ENCODE measurements at regions not wholly inside any gene's neighbourhood (a gene's known extent, or its start where the extent isn't known, plus 50 kb on each side); places are given as distances from the start of the nearest gene placed in this dataset.

DNA sequence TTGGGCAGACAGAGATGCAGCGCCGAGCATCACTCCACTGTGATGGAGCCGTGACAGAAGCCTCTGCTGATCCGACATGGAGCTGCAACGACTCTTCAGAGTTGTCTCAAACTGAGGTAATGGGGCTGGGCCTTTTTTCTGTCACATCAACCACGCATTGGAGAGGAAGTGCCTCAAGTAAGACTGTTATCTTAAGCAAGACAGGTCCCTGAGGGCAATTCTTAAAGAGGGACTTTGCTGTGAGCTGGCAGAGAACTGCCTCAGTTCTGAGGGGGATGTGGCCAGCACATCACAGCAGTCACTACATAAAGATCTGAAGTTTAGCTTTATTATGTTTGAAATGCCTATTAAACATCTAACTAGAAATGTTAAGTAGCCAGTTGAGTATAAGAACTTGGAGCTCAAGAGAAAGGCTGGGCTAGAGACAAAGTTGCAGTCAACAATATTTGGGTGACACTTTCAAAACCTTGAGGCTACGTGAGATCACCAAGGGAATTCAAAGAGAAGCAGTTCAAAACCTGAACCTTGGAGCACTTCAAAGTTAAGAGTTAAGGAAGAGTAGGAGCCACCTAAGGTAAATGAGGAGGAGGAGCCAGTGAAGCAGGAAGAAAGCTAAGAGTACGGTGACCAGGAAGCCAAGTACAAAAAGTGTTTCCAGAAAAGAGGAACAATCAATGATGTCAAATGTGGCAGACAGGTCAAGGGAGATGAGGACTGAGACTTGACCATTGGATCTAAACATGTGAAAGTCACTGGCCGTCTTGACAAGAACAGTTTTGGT, 54.2 kb upstream of the BCL9 start:
- Histone ChIP-seq H3K4me1 (ENCODE audit: control insufficient read depth in 2 of 2, insufficient read depth in 2 of 2, low read length in 2 of 2) (no peaks in the 10 kb centered on the region), H3K4me2 (replicated peaks; ENCODE audit: low read depth, low read length, poor library complexity, severe bottlenecking) (no peak overlapping the region), H4K20me1 (ENCODE audit: control insufficient read depth, insufficient read depth, low read length, poor library complexity, severe bottlenecking) (no peaks in the 10 kb centered on the region), H3K9me3 (ENCODE audit: control extremely low read depth in 1 of 3, control insufficient read depth in 2 of 3, insufficient read depth in 1 of 3, low read length in 2 of 3) (no peaks in the 10 kb centered on the region), H3K9ac (ENCODE audit: low read length) (no peak overlapping the region), H3K36me3 (replicated peaks in 1 of 2; ENCODE audit: control extremely low read depth in 1 of 2, control insufficient read depth in 1 of 2, extremely low read depth in 1 of 2, insufficient read depth in 2 of 2, low read length in 1 of 2) (no peaks in the 10 kb centered on the region), H3K27ac (ENCODE audit: low read length in 2 of 2) (no peak overlapping the region), H2AFZ (ENCODE audit: insufficient read depth, low read depth, low read length, poor library complexity, severe bottlenecking) (no peak overlapping the region), H3K79me2 (ENCODE audit: control insufficient read depth, insufficient read depth, low read length) (no peaks in the 10 kb centered on the region), H3K27me3 (replicated peaks in 1 of 4; ENCODE audit: control extremely low read depth in 1 of 4, control insufficient read depth in 3 of 4, insufficient read depth in 4 of 4, low read length in 3 of 4) (peaks cover 0 to 4% (median 0%) of the 10 kb centered on the region in 4 experiments), H3K4me3 (ENCODE audit: control extremely low read depth in 1 of 5, extremely low read depth in 1 of 5, insufficient read depth in 1 of 5, low read depth in 2 of 5, low read length in 4 of 5) (no peak overlapping the region)
- H3K27ac Mint-ChIP-seq, result no peak overlapping the region
- no peaks in the 10 kb centered on the region for H3K4me1 Mint-ChIP-seq
- intact Hi-C loops (cut with micrococcal nuclease), result no loop called here
- POLR2A ChIA-PET, result no interaction called here
- DNase-seq (no peak), ATAC-seq (ENCODE audit: low read depth) (no peak)
- no peak for TF ChIP-seq EZH2 (IDR thresholded peaks at IDR 0.05; ENCODE audit: borderline replicate concordance, insufficient read depth, low read depth, low read length, poor library complexity, severe bottlenecking)
- TF ChIP-seq, protein P1, sequence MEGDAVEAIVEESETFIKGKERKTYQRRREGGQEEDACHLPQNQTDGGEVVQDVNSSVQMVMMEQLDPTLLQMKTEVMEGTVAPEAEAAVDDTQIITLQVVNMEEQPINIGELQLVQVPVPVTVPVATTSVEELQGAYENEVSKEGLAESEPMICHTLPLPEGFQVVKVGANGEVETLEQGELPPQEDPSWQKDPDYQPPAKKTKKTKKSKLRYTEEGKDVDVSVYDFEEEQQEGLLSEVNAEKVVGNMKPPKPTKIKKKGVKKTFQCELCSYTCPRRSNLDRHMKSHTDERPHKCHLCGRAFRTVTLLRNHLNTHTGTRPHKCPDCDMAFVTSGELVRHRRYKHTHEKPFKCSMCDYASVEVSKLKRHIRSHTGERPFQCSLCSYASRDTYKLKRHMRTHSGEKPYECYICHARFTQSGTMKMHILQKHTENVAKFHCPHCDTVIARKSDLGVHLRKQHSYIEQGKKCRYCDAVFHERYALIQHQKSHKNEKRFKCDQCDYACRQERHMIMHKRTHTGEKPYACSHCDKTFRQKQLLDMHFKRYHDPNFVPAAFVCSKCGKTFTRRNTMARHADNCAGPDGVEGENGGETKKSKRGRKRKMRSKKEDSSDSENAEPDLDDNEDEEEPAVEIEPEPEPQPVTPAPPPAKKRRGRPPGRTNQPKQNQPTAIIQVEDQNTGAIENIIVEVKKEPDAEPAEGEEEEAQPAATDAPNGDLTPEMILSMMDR (IDR thresholded peaks at IDR 0.05), result no peak
- no peak overlapping the region for H3K4me3 Mint-ChIP-seq
- no peaks in the 10 kb centered on the region for H3K9me3 Mint-ChIP-seq (ENCODE audit: insufficient read depth)
- CTCF ChIA-PET, result interaction anchor here (1.2 kb wide), 1 partner anchor 406 kb away, joined by 3 read pairs; no protein-coding TSS in a partner anchor
- 68% methylated on average over 7 of the region's 9 CpGs for WGBS (ENCODE audit: insufficient coverage)
- peaks cover 14% of the 10 kb centered on the region for H3K27me3 Mint-ChIP-seq

- Histone ChIP-seq H3K9me3 (ENCODE audit: control extremely low read depth in 1 of 3, control insufficient read depth in 2 of 3, insufficient read depth in 1 of 3, low read length in 2 of 3) (no peaks in the 10 kb centered on the region), H3K27me3 (replicated peaks in 1 of 4; ENCODE audit: control extremely low read depth in 1 of 4, control insufficient read depth in 3 of 4, insufficient read depth in 4 of 4, low read length in 3 of 4) (peaks cover 0 to 5% (median 0%) of the 10 kb centered on the region in 4 experiments), H3K27ac (ENCODE audit: low read length in 2 of 2) (no peak overlapping the region), H2AFZ (ENCODE audit: insufficient read depth, low read depth, low read length, poor library complexity, severe bottlenecking) (no peak overlapping the region), H3K4me2 (replicated peaks; ENCODE audit: low read depth, low read length, poor library complexity, severe bottlenecking) (no peak overlapping the region), H3K4me1 (ENCODE audit: control insufficient read depth in 2 of 2, insufficient read depth in 2 of 2, low read length in 2 of 2) (peaks cover 0 to 3% of the 10 kb centered on the region in 2 donors), H4K20me1 (ENCODE audit: control insufficient read depth, insufficient read depth, low read length, poor library complexity, severe bottlenecking) (no peaks in the 10 kb centered on the region), H3K9ac (ENCODE audit: low read length) (no peak overlapping the region), H3K36me3 (replicated peaks in 1 of 2; ENCODE audit: control extremely low read depth in 1 of 2, control insufficient read depth in 1 of 2, extremely low read depth in 1 of 2, insufficient read depth in 2 of 2, low read length in 1 of 2) (no peaks in the 10 kb centered on the region), H3K4me3 (ENCODE audit: control extremely low read depth in 1 of 5, extremely low read depth in 1 of 5, insufficient read depth in 1 of 5, low read depth in 2 of 5, low read length in 4 of 5) (no peak overlapping the region), H3K79me2 (ENCODE audit: control insufficient read depth, insufficient read depth, low read length) (no peaks in the 10 kb centered on the region)
- DNase-seq (no peak), ATAC-seq (ENCODE audit: low read depth) (no peak)
- CTCF ChIA-PET, result interaction anchor here (0.6 to 4.5 kb wide), 3 partner anchors 150 to 402 kb away, joined by 3 to 31 read pairs (median 3); no protein-coding TSS in a partner anchor
- WGBS (ENCODE audit: insufficient coverage), result 0% methylated on average over 1 of the region's 2 CpGs
- Mint-ChIP-seq H3K27me3 (peaks cover 14% of the 10 kb centered on the region), H3K9me3 (ENCODE audit: insufficient read depth) (no peaks in the 10 kb centered on the region), H3K4me3 (no peak overlapping the region), H3K4me1 (no peaks in the 10 kb centered on the region), H3K27ac (no peak overlapping the region)
- POLR2A ChIA-PET, result no interaction called here
- intact Hi-C loops (cut with micrococcal nuclease), result no loop called here
- no peak for TF ChIP-seq EZH2 (IDR thresholded peaks at IDR 0.05; ENCODE audit: borderline replicate concordance, insufficient read depth, low read depth, low read length, poor library complexity, severe bottlenecking)
- TF ChIP-seq, protein P1 (IDR thresholded peaks at IDR 0.05), result no peak
Observed at GRCh38 chr1:147491098-147491497, 50.2 kb upstream of the BCL9 start.

All from B cell (primary cell).